ENCODE measurements at regions not wholly inside any gene's neighbourhood (a gene's known extent, or its start where the extent isn't known, plus 50 kb on each side); places are given as distances from the start of the nearest gene placed in this dataset.

DNA sequence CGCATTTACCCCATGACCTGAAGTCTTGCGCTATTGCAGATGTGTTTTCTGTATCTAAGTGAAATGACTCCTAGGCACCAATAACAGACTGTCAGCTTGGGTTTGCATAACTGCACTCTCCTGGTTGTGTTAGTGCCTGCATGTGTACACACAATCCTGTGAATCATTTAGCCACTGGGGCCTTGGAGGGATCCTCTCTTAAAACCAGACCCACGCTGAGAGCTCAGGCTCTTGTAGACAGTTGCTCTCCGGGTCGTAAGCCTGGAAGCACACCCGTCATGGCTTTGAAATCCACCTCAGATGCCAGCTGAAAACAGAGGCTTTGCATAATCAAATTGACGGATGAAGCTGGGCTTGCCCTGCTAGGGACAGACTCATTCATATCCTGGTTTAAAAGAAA lies 79.2 kb upstream of the RBM19 start:
- Histone ChIP-seq H3K9me3 (no peaks in the 10 kb centered on the region), H3K4me3 (no peak overlapping the region), H3K4me1 (no peaks in the 10 kb centered on the region), H3K27me3 (peaks cover 0 to 7% of the 10 kb centered on the region in 2 donors), H3K36me3 (no peaks in the 10 kb centered on the region), H3K27ac (no peak overlapping the region)
- TF ChIP-seq, protein P1, sequence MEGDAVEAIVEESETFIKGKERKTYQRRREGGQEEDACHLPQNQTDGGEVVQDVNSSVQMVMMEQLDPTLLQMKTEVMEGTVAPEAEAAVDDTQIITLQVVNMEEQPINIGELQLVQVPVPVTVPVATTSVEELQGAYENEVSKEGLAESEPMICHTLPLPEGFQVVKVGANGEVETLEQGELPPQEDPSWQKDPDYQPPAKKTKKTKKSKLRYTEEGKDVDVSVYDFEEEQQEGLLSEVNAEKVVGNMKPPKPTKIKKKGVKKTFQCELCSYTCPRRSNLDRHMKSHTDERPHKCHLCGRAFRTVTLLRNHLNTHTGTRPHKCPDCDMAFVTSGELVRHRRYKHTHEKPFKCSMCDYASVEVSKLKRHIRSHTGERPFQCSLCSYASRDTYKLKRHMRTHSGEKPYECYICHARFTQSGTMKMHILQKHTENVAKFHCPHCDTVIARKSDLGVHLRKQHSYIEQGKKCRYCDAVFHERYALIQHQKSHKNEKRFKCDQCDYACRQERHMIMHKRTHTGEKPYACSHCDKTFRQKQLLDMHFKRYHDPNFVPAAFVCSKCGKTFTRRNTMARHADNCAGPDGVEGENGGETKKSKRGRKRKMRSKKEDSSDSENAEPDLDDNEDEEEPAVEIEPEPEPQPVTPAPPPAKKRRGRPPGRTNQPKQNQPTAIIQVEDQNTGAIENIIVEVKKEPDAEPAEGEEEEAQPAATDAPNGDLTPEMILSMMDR (IDR thresholded peaks at IDR 0.05), result no peak
- no peak for DNase-seq
- intact Hi-C loops (cut with DNase I; ENCODE audit: low total_unique reads), result no loop called here

DNA sequence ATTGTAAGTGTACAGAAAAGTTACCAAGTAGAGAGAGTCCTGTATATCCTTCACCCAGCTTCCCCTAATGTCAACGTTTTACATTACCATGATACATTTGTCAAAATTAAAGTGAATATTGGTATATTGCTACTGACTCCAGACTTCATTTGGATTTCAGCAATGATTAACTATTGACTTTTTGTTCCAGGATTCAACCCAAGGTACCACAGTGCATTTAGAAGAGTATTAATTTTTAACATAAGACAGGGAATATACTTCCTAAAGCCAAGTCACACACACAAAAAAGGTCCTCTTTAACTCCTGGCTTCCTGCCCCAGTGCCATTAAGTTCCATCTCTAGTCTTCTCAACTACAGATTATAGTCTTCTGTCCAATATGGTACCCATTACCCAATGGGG lies 75.5 kb upstream of the RBM19 start:
- intact Hi-C loops (cut with DNase I; ENCODE audit: low total_unique reads), result no loop called here
- no peaks in the 10 kb centered on the region for H3K4me1 ChIP-seq
- no peak overlapping the region for H3K4me3 ChIP-seq
- no peak for DNase-seq
- TF ChIP-seq, protein P1 (IDR thresholded peaks at IDR 0.05), result no peak
- H3K27ac ChIP-seq, result no peak overlapping the region
- no peaks in the 10 kb centered on the region for H3K9me3 ChIP-seq
- H3K36me3 ChIP-seq, result no peaks in the 10 kb centered on the region
- peaks cover 0 to 13% of the 10 kb centered on the region in 2 donors for H3K27me3 ChIP-seq

DNA sequence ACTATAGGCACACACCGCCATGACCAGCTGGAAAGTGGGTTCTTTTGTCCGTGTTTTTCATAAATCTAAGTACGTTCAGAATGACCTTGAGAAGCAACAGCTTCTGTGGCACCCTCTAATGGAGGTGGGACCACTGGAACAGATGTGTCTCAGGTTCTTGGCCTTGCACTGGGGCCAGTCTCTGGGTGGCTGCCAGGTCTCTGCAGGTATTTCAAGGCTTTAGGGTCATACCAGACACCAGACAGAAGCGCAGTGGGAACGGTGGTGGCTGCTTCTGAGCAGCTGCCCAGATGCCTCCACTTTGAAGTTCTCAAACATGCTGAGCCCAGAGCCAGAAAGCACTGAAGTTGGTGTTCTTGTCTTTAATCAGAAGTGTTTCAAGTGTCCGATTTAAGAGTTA lies 75.0 kb upstream of the RBM19 start:
- intact Hi-C loops (cut with DNase I; ENCODE audit: low total_unique reads), result no loop called here
- Histone ChIP-seq H3K4me1 (no peaks in the 10 kb centered on the region), H3K4me3 (no peak overlapping the region), H3K27me3 (peaks cover 0 to 13% of the 10 kb centered on the region in 2 donors), H3K36me3 (no peaks in the 10 kb centered on the region), H3K27ac (no peak overlapping the region), H3K9me3 (no peaks in the 10 kb centered on the region)
- TF ChIP-seq, protein P1 (IDR thresholded peaks at IDR 0.05), result no peak
- DNase-seq, result no peak

DNA sequence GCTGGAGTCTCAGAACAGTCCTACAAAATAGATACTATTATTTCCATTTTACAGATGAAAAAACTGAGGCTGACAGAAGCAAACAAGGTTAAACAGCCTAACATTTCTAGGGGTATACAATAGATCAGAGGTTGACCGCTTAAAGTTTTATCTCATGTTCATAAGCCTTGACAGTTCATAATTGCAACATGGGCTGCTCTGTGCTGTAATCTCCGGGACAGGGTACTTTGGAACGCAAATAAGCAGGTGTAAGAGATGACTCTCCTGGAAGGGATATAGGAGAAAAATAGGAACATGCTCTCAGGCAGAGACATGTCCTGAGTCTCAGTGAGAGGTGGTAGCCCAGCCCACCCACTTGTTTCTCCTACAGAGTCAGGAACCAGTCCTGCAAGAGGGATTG lies 72.8 kb upstream of the RBM19 start:
- no peaks in the 10 kb centered on the region for H3K36me3 ChIP-seq
- no peak overlapping the region for H3K27ac ChIP-seq
- H3K4me3 ChIP-seq, result no peak overlapping the region
- no peak for DNase-seq
- H3K27me3 ChIP-seq, result peaks cover 0 to 14% of the 10 kb centered on the region in 2 donors
- no peaks in the 10 kb centered on the region for H3K9me3 ChIP-seq
- intact Hi-C loops (cut with DNase I; ENCODE audit: low total_unique reads), result no loop called here
- TF ChIP-seq, protein P1 (IDR thresholded peaks at IDR 0.05), result no peak
- H3K4me1 ChIP-seq, result no peaks in the 10 kb centered on the region

DNA sequence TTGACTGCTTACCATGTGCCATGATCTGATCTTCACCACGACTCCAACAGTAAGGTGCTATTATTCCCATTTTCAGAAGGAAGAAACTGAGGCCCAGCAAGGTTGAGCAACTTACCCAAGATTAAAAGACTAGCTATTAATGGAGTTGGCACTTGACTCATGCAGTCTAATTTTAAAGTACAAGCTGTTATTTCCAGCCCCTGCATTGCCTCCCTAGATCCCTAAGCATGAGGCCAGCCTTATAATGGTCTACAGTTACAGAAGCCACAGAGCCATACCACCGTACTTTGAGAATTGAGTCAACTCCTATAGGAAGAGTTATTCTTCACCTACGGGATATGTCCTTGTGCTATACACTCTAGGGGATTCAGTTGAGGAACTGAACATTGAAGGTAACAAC lies 66.7 kb upstream of the RBM19 start:
- no peak for DNase-seq
- intact Hi-C loops (cut with DNase I; ENCODE audit: low total_unique reads), result no loop called here
- Histone ChIP-seq H3K4me1 (no peaks in the 10 kb centered on the region), H3K4me3 (no peak overlapping the region), H3K27me3 (peaks cover 0 to 16% of the 10 kb centered on the region in 2 donors), H3K27ac (no peak overlapping the region), H3K36me3 (no peaks in the 10 kb centered on the region), H3K9me3 (no peaks in the 10 kb centered on the region)
- TF ChIP-seq, protein P1 (IDR thresholded peaks at IDR 0.05), result no peak

DNA sequence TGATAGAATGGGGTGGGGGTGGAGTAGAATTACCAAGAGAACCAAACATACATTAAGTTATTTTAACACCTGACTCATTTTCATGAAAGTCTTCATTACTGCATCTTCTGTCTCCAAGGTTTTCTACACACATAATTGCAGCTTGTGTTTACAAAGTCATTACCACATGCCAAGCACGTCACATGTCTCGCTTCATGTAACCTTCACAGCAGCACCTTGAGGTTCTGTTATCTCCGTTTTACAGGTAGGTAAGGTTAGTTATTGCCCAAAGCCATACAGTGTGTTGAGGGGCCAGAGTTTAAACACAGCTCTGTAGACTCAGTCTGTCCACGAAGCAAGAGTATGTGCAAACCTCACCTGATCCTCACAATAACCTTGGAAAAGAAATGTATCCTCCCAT lies 64.3 kb upstream of the RBM19 start:
- TF ChIP-seq, protein P1 (IDR thresholded peaks at IDR 0.05), result no peak
- Histone ChIP-seq H3K4me1 (no peaks in the 10 kb centered on the region), H3K27me3 (peaks cover 0 to 5% of the 10 kb centered on the region in 2 donors), H3K4me3 (no peak overlapping the region), H3K27ac (no peak overlapping the region), H3K36me3 (no peaks in the 10 kb centered on the region), H3K9me3 (peaks cover 0 to 10% (median 0%) of the 10 kb centered on the region in 3 donors)
- intact Hi-C loops (cut with DNase I; ENCODE audit: low total_unique reads), result no loop called here
- DNase-seq, result no peak

Data from tibial artery (tissue), 4 donors.